ENCODE measurements at regions not wholly inside any gene's neighbourhood (a gene's known extent, or its start where the extent isn't known, plus 50 kb on each side); places are given as distances from the start of the nearest gene placed in this dataset.

DNA sequence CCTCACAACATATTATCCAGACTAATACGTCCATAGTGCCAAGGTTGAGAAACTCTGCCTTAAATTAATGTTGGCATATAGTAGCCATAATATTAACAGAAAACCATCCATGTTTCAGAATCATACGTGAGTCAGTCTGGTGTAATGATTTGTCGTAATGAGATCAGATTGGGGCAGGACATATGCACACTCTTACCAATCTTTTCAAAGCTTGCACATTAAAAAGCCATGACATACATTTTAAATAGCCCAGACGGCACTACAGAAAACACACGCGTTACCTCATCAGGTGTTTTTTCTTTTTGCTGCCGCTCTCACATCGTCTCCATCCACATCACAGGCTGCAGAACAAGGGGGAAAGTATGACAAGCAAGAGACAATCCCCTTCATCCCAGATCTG is 211.6 kb downstream of the NEBL start:
- Histone ChIP-seq H3K14ac (ENCODE audit: insufficient read length) (no peak overlapping the region), H3K4me3 (ENCODE audit: extremely low read depth in 1 of 4, insufficient read depth in 2 of 4, low read depth in 3 of 4, low read length in 4 of 4) (no peak overlapping the region), H3K79me1 (ENCODE audit: low read depth, low read length) (no peaks in the 10 kb centered on the region), H3K9me3 (ENCODE audit: insufficient read depth in 2 of 2, low read depth in 1 of 2, low read length in 1 of 2) (no peaks in the 10 kb centered on the region), H3K9ac (replicated peaks in 1 of 4; ENCODE audit: extremely low read depth in 1 of 4, low read depth in 3 of 4, low read length in 3 of 4) (no peak overlapping the region), H2BK20ac (ENCODE audit: low read length) (no peak overlapping the region), H4K20me1 (replicated peaks in 1 of 2; ENCODE audit: control insufficient read depth in 1 of 2, insufficient read depth in 2 of 2, low read length in 2 of 2) (no peaks in the 10 kb centered on the region), H3K23me2 (ENCODE audit: low read depth, low read length) (no peaks in the 10 kb centered on the region), H3K4me1 (replicated peaks in 1 of 4; ENCODE audit: control insufficient read depth in 3 of 4, insufficient read depth in 4 of 4, low read length in 3 of 4) (no peaks in the 10 kb centered on the region; a peak in 1 of 7 replicates), H2BK120ac (replicated peaks; ENCODE audit: low read depth, low read length) (no peak overlapping the region), H4K91ac (replicated peaks; ENCODE audit: insufficient read length, low read length) (no peak overlapping the region), H2BK15ac (ENCODE audit: low read length) (no peak overlapping the region), H4K5ac (ENCODE audit: insufficient read length, low read depth, low read length) (no peak overlapping the region), H3K79me2 (ENCODE audit: control insufficient read depth in 1 of 2, insufficient read depth in 2 of 2, low read length in 2 of 2) (no peaks in the 10 kb centered on the region), H2AK5ac (ENCODE audit: low read depth, low read length) (no peak overlapping the region), H2AFZ (ENCODE audit: low read length) (no peak overlapping the region), H3K36me3 (ENCODE audit: control insufficient read depth in 2 of 4, insufficient read depth in 4 of 4, low read length in 3 of 4) (no peaks in the 10 kb centered on the region; a peak in 1 of 8 replicates), H2BK5ac (ENCODE audit: low read depth, low read length) (no peak overlapping the region), H2BK12ac (ENCODE audit: low read depth, low read length) (no peak overlapping the region), H3K23ac (ENCODE audit: insufficient read length) (no peak overlapping the region), H3K27ac (ENCODE audit: low read depth, low read length) (no peak overlapping the region), H4K8ac (ENCODE audit: extremely low read depth, insufficient read depth, low read length) (no peak overlapping the region), H3K27me3 (replicated peaks in 1 of 4; ENCODE audit: control insufficient read depth in 3 of 4, extremely low read depth in 1 of 4, insufficient read depth in 3 of 4, low read length in 3 of 4) (no peaks in the 10 kb centered on the region), H3K18ac (ENCODE audit: extremely low read depth, low read length) (no peak overlapping the region), H3K56ac (replicated peaks; ENCODE audit: insufficient read length, low read depth, low read length) (no peak overlapping the region), H3K4me2 (ENCODE audit: insufficient read depth in 1 of 2, low read depth in 2 of 2, low read length in 2 of 2) (no peak overlapping the region), H3K4ac (replicated peaks; ENCODE audit: insufficient read length, low read depth, low read length) (no peak overlapping the region)
- DNase-seq (ENCODE audit: low read depth in 1 of 2, low spot score in 2 of 2), result no peak
- no peak for TF ChIP-seq RNF2 (IDR thresholded peaks at IDR 0.05; ENCODE audit: borderline replicate concordance, low read depth, low read length, missing control alignments, poor library complexity, severe bottlenecking)
- TF ChIP-seq, protein P1, sequence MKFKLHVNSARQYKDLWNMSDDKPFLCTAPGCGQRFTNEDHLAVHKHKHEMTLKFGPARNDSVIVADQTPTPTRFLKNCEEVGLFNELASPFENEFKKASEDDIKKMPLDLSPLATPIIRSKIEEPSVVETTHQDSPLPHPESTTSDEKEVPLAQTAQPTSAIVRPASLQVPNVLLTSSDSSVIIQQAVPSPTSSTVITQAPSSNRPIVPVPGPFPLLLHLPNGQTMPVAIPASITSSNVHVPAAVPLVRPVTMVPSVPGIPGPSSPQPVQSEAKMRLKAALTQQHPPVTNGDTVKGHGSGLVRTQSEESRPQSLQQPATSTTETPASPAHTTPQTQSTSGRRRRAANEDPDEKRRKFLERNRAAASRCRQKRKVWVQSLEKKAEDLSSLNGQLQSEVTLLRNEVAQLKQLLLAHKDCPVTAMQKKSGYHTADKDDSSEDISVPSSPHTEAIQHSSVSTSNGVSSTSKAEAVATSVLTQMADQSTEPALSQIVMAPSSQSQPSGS (IDR thresholded peaks at IDR 0.05; ENCODE audit: low read length), result no peak
- no peak for TF ChIP-seq CEBPB (IDR thresholded peaks at IDR 0.05; ENCODE audit: low read depth, low read length)
- TF ChIP-seq, protein P2, sequence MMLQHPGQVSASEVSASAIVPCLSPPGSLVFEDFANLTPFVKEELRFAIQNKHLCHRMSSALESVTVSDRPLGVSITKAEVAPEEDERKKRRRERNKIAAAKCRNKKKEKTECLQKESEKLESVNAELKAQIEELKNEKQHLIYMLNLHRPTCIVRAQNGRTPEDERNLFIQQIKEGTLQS (IDR thresholded peaks at IDR 0.05; ENCODE audit: insufficient read depth, low read depth, low read length), result no peak
- WGBS, 2 experiments (ENCODE audit: extremely low coverage in 1 of 2, insufficient coverage in 1 of 2, insufficient read length in 1 of 2, insufficient replicate concordance in 2 of 2, low coverage in 1 of 2, low lambda C conversion rate in 2 of 2, missing lambda C conversion rate in 1 of 2), result 94% methylated on average over 8 of the region's 8 CpGs; no CpG with 5 or more reads in 1 of the 2 experiments
- CTCF ChIA-PET (ENCODE audit: partially characterized antibody), result interaction anchor here (0.7 kb wide), 1 partner anchor 14 kb away, joined by 3 read pairs; no protein-coding TSS in a partner anchor
- FAIRE-seq, result no peak
- POLR2A ChIA-PET (ENCODE audit: partially characterized antibody), result interaction anchor here (1.6 kb wide), 1 partner anchor 24 kb away, joined by 3 read pairs; no protein-coding TSS in a partner anchor

Data from H1 (cell line).